HCEC 1CT (cell line): ENCODE measurements at regions not wholly inside any gene's neighbourhood (a gene's known extent, or its start where the extent isn't known, plus 50 kb on each side); places are given as distances from the start of the nearest gene placed in this dataset.
"Not testable (repeated sequence)": the region's sequence is repeated elsewhere in the genome, so short reads cannot be mapped to it uniquely, and the experiment has no call there.

Experiments
- DNase-seq: peaks from one replicate; pipeline ENCODE4 v3.0.0-alpha.2; 2017

DNA sequence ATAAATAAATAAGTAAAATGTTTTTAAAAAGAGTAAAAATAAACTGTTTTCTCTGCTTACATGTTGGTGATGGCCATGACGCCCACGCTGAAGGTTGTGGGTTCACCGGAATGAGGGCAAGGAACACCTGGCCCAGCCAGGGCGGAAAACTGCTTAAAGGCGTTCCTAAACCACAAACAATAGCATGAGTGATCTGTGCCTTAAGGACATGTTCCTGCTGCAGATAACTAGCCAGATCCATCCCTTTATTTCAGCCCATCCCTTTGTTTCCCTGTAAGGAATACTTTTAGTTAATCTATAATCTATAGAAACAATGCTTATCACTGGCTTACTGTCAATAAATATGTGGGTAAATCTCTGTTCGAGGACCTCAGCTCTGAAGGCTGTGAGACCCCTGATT lies 63.3 kb upstream of the CEP78 start:
- not testable (repeated sequence) for DNase-seq

DNA sequence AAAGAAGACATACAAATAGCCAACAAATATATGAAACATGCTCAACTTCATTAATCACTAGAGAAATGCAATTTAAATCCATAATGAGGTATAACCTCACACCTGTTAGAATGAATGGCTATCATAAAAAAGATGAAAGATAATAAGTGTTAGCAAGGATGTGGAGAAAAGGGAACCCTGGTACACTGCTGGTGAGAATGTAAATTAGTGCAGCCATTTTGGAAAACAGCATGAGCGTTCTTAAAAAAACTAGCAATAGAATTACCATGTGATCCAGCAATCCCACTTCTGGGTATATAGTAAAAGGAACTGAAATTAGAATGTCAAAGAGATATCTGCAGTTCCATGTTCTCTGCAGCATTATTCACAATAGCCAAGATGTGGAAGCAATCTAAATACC lies 64.2 kb upstream of the CEP78 start:
- DNase-seq, result no peak

DNA sequence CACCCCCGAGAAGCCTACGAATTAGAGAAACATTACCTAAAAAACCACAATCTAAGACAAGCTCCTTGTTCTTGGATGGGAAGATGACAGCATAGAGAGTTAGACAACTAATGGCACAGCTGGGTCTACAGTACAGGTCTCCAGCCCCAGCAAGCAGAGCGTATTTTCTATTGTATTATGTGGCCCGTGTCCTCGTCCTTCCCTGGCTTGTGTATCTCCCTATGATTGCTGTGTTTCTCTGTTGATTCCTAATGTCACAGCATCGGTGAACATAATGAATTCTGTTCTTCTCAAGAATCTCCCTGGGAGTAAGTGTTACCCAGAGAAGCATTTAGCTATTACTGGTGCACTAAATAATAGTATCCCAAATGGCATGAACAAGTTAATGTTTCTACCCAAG lies 66.8 kb upstream of the CEP78 start:
- no peak for DNase-seq

DNA sequence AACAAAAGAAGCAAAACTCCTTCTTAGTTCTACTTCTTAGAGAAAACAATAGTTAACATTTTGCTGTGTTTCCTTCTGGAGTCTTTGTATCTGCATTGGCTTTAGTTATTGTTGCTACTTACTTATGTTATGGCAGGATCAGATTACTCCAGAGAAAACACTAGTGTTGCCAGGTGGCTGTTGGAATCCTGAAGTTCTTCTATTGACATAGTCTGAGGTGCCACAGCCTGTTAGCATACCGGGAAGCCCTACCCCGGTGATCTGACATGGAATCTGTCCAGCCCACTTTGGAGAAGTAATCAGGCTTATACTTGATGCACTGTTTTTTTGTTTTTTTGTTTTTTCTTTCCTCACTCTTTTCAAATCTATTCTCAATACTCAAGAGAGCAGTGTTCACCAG lies 68.5 kb upstream of the CEP78 start:
- DNase-seq, result no peak

DNA sequence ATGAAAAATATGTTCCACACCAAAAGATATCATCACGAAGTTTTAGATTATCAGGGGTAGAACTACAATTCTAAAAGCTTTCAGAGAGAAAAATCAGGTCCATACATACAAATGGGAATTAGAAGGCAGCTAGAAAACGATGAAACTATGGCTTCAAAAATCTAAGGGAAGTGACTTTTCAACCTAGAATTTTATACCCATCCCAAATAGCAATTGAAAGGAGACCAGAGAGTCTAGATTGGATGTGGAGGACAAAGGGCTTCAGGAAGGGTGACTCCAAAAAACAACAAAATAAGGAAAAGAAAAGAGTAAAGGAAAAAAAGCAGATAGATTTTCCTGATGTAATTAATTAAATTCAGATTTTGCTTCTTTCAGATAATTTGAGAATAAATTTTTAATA lies 72.0 kb upstream of the CEP78 start:
- DNase-seq, result no peak

DNA sequence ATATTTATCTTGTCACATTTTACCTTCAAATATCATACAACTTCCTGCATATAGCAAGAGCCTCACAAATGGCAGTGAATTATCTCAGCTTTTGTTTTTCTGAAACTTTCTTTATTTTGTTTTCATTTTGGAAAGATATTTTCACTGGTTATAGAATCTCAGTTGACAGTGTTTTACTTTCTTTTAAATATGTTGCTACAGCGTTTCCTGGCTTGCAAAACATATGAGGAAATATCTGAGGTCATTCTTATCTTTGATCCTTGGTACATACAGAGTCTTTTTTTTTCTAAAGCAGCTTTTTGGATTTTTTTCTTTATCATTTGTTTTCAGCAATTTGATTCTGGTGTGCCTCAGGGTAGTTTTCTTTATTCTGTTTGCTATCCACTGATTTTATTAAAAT lies 77.6 kb upstream of the CEP78 start:
- no peak for DNase-seq

DNA sequence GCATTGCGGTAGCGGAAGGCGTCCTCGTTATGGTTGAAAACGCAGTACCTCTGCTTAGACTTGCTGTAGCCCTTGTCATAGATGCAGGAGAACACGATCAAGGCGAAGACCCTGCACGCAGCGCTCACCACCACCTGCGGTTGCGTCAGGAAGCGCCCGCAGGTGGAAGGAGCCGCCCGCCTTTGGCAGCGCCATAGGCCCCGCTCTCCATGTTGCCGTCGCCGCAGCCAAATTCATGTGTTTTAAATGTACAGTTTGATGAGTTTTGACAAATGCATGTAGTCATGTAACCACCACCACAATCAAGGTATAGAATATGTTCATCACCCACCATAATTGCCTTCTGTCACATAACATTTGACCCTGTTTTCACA lies 84.9 kb upstream of the CEP78 start:
- no peak for DNase-seq

DNA sequence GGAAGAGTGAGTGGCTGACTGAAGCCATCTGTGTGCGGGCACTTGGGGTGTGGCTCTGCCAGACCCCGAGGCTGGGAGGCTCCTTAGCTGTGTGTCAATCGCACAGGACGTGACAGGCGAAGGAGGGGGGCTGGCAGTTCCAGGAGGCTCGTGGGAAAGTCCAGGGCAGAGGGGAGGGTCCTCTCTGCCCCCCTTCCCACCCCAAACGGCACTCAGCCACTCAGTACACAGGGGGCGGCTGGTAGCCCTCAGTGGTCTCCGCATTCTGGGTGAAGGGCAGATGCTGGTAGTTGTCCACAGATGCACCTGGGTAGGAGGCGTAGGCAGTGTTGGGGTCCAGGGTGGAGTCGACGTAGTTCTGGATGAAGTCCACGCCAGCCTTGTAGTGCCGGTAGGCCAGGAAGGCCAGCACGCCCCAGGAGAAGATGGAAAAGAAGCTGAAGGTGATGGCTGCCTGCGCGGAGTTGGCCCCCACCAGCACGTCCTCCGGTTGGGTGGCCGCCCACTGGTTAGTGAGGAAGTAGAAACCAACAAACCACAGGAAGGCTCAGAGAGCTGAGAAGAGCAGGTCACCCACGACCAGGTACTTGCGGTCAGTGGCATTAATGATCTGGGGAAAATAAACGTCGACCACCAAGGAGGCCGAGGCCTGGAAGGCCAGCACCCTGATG lies 85.4 kb upstream of the CEP78 start:
- DNase-seq, result no peak

DNA sequence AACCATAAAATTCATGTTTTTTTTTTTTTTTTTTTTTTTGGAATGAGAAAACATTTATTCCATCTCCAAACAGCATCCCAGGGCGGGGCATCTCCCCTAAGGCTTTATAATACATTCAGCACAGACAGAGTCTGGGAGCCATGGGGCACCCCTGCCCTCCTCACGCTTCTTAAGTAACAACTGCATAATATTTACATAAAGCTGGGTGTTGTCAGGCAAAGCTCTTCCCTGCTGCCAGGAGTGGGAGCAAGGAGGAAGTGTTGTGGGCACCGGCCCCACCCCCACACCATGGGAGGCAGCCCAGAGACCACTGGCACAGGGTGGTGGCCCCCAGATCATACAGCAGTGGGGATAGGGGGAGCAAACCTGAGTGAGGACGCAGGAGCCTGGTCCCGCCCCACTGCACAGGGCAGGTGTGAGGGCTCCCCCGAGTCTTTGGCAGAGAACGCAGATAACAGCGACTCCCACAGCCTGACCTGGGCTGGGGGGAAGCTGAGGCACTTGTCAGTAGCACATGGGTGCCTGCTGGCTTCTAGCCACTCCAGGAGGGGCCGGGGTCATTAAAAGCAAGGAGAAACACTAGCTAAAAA lies 86.1 kb upstream of the CEP78 start:
- DNase-seq, result no peak

DNA sequence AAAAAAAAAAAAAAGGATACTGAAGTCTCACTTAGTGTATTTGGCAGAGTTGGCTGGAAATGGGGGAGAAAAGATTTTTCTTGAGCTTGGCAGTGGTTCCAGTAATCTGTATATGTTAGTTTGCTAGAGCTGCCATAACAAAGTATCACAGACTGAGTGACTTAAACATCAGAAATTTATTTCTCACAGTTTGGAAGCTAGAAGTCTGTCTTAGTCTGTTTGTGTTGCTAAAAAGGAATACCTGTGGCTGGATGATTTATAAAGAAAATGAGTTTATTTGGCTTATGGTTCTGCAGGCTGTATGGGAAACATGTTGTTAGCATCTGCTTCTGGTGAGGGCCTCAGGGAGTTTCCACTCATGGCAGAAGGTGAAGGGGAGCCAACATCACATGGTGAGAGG lies 89.6 kb upstream of the CEP78 start:
- DNase-seq, result no peak

DNA sequence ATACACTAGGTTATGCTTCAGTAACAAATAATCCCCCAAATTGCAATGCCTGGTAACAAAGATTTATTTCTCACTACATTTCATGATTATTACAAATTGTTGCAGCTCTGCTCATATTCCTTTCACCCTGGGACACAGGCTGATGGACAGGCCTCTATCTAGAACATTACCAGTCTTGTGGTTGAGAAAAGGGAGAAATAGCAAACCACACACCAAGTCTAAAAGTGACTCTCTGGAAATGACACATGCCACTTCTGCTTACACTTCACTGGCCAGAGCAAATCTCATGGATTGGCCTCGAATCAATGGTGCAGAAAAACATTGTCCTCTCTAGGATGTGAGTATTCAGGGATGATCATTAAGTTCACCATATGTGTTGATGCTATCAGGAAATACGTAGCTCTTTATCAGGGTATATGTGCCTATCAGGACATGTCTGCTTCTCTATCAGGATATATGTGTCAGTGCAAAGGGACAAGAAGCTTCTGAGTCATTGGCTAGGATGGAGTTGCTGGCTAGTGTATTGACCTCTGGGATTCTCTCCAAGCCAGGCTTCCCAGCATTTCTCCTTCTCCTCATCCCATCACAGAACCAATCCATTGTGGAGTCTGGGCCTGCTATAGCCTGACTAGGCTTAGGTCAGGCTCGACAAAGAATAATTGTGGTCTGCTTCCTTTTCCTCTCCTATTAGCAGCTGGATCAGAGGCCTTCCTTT lies 91.1 kb upstream of the CEP78 start:
- DNase-seq, result no peak

DNA sequence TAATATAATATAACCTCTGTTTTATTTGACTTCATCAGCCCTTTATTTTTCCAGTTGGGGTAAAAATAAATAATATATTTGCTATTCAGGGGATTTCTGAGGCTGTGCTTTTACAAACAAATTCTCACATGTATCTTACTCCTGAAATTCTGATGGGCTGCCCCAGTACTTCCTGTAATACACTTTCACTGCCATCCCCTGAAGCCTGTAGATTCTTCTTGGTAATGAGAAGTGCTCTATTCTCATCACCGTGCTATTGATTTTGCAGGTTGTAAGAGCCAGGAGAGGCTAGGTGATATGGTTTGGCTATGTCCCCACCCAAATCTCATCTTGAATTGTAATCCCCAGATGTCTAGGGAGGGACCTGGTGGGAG lies 91.9 kb upstream of the CEP78 start:
- DNase-seq, result no peak

DNA sequence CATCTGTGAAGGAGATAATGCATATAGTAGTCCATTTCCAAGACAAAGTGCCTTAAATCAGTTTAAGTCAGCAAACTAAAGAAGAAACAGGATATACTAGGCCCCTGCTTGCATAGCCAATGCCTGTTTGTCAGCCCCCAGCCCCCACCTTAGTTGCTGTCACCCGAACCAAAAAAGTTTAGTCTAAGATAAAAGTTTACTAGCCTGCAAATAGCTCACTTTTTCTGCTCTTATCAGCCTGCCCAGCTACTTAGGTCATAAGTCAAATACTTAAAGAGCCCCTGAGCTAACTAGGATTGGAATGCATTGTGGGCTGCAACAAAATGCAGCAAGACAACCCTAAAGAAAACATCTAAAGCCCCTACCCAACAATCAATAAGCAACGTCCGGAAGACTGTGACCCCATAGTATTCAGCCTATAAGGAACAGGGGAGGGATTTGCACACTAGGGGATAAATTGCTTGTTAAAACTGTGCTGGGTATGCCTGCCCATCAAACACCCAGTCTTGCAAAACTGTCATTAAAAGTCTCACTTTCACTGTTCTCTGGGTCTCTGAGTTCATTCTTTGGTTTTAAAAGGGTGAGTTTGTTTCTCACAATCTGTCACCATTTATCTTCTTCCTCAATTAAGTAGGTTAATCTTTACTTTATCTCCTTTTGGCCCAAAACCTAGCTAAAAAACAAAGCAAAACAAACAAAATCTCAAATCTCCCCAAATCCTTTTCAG lies 92.4 kb upstream of the CEP78 start:
- no peak for DNase-seq

DNA sequence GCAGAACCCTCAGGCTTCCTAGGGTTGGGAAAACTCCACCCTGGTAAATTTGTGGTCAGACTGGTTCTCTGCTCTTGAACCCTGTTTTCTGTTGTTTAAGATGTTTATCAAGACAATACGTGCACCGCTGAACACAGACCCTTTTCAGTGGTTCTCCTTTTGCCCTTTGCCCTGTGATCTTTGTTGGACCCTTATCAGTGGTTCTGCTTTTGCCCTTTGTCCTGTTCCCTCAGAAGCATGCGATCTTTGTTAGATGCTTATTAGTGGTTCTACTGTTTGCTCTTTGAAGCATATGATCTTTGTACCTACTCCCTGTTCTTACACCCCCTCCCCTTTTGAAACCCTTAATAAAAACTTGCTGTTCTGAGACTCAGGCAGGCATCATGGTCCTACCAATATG lies 93.6 kb upstream of the CEP78 start:
- DNase-seq, result not testable (repeated sequence)

DNA sequence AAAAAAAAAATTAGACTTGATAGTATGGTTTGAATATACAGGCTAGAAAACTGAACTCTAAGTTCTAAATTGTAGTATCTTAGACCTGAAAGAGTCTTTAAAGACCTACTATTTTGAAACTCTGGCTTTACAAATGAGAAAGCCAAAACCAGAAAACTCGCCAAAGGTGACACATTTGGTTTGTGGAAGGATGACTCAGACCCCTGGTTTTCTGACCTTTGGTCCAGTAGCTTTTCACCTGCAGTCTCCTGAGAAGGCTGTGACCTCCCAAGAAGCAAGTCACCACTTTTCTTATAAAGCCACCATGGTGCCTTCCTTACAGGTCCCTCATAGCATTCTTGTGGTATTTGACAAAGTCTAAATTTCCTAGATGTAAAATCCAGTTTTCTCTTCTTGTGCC lies 102.1 kb upstream of the CEP78 start:
- DNase-seq, result no peak

DNA sequence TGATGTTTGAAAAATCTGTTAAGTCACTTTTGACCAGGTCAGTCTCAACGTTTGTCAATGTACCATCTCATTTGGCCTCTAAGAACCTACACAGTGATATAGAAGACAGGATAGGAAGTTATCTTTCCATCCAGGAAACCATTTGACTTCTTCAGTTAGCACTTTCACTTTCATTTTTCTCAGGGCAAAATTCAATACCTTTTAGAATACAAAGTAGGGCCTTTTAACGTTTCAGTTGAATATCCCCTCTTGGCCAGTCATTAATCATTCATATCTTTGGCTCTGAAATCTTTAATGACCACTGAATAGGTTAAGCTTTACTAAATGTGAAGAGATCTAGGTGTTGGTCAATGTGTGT lies 101.1 kb upstream of the GNAQ start:
- DNase-seq, result no peak

DNA sequence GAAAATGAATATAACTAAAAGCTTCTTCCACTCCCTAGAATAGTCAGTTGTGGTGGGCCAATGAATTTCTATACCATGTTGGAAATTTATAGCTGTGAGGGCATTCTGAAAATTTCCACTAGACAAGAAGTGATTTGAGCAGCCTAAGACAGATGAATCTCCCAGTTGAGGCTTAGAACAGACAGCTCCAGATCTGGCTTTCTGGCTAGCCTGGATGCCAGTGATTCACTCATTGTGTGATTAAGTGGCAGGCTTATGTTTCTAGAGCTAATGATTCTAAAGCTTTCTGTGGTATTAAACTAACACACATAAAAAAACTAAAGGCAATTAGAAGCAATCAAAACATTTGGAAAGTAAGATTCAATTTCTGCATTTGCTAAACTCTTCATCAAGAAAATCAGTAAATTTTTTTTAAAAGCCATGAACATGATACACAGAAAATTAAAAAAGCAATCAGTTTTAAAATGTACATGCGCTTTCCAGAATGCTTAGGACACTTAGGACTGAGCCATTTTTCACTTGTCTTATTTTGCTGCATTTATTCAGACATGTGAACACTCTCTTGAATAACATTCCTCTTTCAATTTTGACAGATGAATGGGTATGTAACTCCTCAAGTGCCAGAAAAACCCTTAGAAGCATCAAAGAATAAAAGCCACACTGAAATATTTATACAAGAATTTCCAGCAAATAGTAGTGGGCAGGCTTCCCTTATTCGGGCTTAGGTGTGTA lies 100.5 kb upstream of the GNAQ start:
- DNase-seq, result peak; percentile 15

DNA sequence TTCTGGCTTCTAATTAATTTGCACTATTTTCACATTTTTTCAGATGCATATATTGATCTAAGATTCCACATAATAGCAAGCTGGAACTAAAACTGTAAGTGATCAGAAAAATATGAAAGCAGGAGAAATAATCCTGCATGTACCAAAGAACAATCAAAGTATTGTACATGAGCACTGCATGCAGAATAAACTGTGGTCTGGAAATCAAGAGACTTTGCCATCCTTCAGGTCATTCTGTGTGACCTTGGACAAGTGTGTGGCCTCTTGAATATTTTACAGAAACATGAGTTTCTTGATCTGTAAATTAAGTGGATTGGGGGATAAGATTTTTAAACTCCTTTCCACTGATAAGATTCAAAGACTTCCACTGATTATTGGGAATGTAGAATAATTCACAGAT lies 99.2 kb upstream of the GNAQ start:
- DNase-seq, result no peak

DNA sequence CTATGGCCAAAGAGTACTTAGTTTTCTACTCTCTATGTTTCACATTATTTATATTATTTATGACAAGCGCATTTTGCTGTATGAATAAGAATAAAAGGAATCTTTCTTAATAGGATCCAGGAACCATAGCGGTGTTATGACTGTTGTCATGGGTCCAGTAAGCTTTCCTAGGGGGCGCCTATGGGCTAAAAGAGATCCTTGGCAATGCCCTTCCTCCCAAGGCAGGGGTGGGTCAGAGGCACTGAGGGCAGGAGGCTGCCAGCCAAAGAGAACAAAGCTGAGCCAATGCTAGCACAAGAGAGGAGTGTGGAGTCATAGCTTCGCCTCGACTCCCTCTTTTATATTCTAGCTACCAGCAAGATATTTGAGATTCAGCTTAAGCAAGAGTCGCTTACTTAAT lies 98.4 kb upstream of the GNAQ start:
- no peak for DNase-seq

DNA sequence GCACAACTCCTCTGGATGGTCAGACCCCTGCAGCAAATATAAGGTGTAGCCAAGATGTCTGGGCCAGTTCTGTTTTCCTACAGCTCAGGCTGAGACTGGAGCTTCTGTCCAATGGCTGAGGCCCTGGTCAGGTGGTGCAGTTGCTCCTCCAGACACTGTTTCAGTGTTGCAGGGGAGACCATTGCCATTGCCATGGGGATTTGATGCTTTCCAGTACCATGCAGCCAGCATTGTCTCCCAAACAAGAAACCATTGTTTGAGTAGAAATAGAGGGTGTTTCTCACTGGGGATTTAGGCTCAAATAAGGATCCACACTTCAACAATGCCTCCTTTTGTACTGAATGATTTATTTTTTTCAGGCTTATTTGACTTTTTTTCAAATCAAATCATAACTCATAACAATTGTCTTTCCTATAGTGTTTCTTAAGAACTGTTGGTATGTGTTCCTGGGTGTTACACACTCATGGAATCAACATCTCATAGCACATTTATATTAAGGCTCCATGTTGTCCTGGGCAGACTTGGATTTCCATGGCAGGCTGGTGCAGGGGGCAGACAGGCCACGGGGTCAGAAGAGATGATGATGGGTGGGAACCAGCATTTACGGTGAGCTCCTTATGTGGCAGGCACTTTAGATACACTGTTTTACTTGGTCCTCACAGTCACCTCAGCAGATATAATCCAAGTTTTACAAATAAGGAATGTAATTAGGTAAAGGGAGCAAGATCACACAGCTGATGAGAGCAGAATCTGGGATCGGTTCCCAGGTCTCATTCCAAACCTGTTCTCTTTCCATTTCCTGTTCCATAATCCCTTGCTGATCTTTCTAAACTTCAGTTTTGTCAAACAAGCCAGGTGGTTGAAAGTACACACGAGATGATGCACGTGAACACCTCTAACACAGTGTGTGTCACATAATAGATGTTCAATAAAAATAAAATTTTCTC lies 95.9 kb upstream of the GNAQ start:
- DNase-seq, result no peak

DNA sequence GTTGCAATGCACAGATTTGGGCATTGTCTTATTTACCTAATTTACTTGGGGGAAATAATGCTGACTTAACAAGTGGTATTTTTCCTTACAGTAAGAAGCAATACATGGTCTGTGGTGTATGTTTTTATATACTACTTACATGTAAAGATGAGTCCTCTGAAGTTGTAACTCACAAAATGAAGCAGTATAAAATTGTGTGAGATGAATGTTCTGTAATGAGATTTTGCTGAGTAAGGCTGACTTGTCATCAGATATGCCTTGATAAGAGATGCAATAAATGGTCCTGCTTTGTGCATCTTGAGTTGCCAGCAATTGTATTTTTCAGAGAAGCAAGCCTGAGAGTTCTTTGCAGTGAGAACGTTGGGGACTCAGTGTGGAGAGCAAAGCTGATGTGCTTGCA lies 92.2 kb upstream of the GNAQ start:
- no peak for DNase-seq

DNA sequence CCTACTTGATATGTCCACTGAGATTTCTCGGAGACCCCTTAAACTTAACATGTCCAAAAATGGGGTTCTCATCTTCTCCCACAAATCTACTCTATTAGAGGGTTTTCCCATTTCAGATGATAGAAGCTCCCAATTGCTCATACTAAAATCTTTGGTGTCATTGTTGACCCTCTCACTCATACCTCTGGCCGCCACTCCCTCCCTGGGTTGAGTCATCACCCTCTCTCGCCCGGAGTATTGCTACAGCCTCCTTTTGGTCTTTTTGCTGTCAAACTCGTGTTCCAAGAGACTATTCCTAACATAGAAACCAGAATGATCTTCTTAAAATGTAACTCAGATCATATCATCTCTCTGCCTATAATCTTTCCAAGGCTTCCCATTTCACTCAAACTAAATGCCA lies 91.0 kb upstream of the GNAQ start:
- DNase-seq, result peak; percentile 74
